H9 (cell line): ENCODE measurements at regions not wholly inside any gene's neighbourhood (a gene's known extent, or its start where the extent isn't known, plus 50 kb on each side); places are given as distances from the start of the nearest gene placed in this dataset.

Source experiments
- DNase-seq: peaks from one replicate; pipeline ENCODE4 v3.0.0-alpha.2; 2017
- H2AFZ ChIP-seq: one replicate; pipeline ENCODE4 v1.6.1; 2013; ENCODE audit warnings: mild to moderate bottlenecking, low read length, control low read depth, moderate library complexity
- H2AK5ac ChIP-seq: 2 replicates; pipeline ENCODE4 v1.6.1; 2013; ENCODE audit warnings: low read length, control low read depth, mixed read lengths; ENCODE audit not compliant: insufficient read length
- H2BK120ac ChIP-seq: one replicate; pipeline ENCODE4 v1.6.1; 2013; ENCODE audit warnings: low read depth, mild to moderate bottlenecking, low read length, control low read depth, inconsistent platforms; ENCODE audit not compliant: poor library complexity, severe bottlenecking
- H2BK12ac ChIP-seq: 2 replicates; pipeline ENCODE4 v1.6.1; 2013; ENCODE audit warnings: low read length, control low read depth, mixed read lengths, low read depth; ENCODE audit not compliant: insufficient read length
- H2BK15ac ChIP-seq: 2 replicates; pipeline ENCODE4 v1.6.1; 2013; ENCODE audit warnings: low read depth, low read length, control low read depth
- H2BK20ac ChIP-seq: one replicate; pipeline ENCODE4 v1.6.1; 2013; ENCODE audit warnings: low read depth, mild to moderate bottlenecking, low read length, control low read depth, inconsistent platforms; ENCODE audit not compliant: poor library complexity, severe bottlenecking
- H2BK5ac ChIP-seq: 2 replicates; pipeline ENCODE4 v1.6.1; 2013; ENCODE audit warnings: low read length, control low read depth, mixed read lengths; ENCODE audit not compliant: insufficient read length
- H3K14ac ChIP-seq: 2 replicates; pipeline ENCODE4 v1.6.1; 2013; ENCODE audit warnings: low read length, control low read depth; ENCODE audit not compliant: insufficient read depth
- H3K18ac ChIP-seq: 2 replicates; pipeline ENCODE4 v1.6.1; 2013; ENCODE audit warnings: low read depth, mild to moderate bottlenecking, mixed read lengths, low read length, control low read depth; ENCODE audit not compliant: insufficient read length
- H3K23ac ChIP-seq: 2 replicates; pipeline ENCODE4 v1.6.1; 2013; ENCODE audit warnings: low read length, control low read depth, mixed read lengths, low read depth; ENCODE audit not compliant: insufficient read length
- H3K23me2 ChIP-seq: 2 replicates; pipeline ENCODE4 v1.6.1; 2013; ENCODE audit warnings: low read depth, mild to moderate bottlenecking, mixed read lengths, low read length, control low read depth; ENCODE audit not compliant: insufficient read length, poor library complexity, severe bottlenecking
- H3K27ac ChIP-seq: 2 replicates; pipeline ENCODE4 v1.5.1; 2013; ENCODE audit warnings: low read length, control low read depth, mixed read lengths, low read depth; ENCODE audit not compliant: insufficient read length
- H3K27me3 ChIP-seq: 2 replicates; pipeline ENCODE4 v1.6.1; 2013; ENCODE audit warnings: low read length, control low read depth, inconsistent platforms; ENCODE audit not compliant: insufficient read depth
- H3K4ac ChIP-seq: 2 replicates; pipeline ENCODE4 v1.6.1; 2013; ENCODE audit warnings: low read depth, mild to moderate bottlenecking, control low read depth, inconsistent platforms, low read length, moderate library complexity
- H3K4me1 ChIP-seq: 2 replicates; pipeline ENCODE4 v1.6.1; 2013; ENCODE audit warnings: low read length, control low read depth, inconsistent platforms; ENCODE audit not compliant: insufficient read depth
- H3K4me2 ChIP-seq: 2 replicates; pipeline ENCODE4 v1.6.1; 2013; ENCODE audit warnings: low read length, control low read depth, mixed read lengths; ENCODE audit not compliant: insufficient read length, insufficient read depth
- H3K56ac ChIP-seq: 2 replicates; pipeline ENCODE4 v1.6.1; 2013; ENCODE audit warnings: low read depth, mild to moderate bottlenecking, mixed read lengths, low read length, control low read depth; ENCODE audit not compliant: insufficient read length
- H3K79me1 ChIP-seq: 2 replicates; pipeline ENCODE4 v1.6.1; 2013; ENCODE audit warnings: low read depth, mild to moderate bottlenecking, moderate library complexity, low read length, control low read depth, inconsistent platforms; ENCODE audit not compliant: insufficient read depth, poor library complexity, severe bottlenecking
- H3K79me2 ChIP-seq: 2 replicates; pipeline ENCODE4 v1.6.1; 2013; ENCODE audit warnings: low read length, control low read depth, inconsistent platforms; ENCODE audit not compliant: insufficient read depth
- H3K9ac ChIP-seq: 2 replicates; pipeline ENCODE4 v1.6.1; 2013; ENCODE audit warnings: low read length, control low read depth, mixed read lengths; ENCODE audit not compliant: insufficient read length; ENCODE audit errors: extremely low read depth
- H3K9me3 ChIP-seq: one replicate; pipeline ENCODE4 v1.6.1; 2013; ENCODE audit warnings: low read depth, low read length, inconsistent platforms; ENCODE audit not compliant: control insufficient read depth
- H3T11ph ChIP-seq: one replicate; pipeline ENCODE4 v1.6.1; 2013; ENCODE audit warnings: mild to moderate bottlenecking, low read length, control low read depth, inconsistent platforms
- H4K20me1 ChIP-seq: one replicate; pipeline ENCODE4 v1.6.1; 2013; ENCODE audit not compliant: control insufficient read depth, insufficient read length, insufficient read depth
- H4K5ac ChIP-seq: 2 replicates; pipeline ENCODE4 v1.6.1; 2013; ENCODE audit warnings: low read depth, mild to moderate bottlenecking, mixed read lengths, low read length, control low read depth; ENCODE audit not compliant: insufficient read length
- H4K8ac ChIP-seq: replicated peaks from 2 replicates; pipeline ENCODE4 v1.6.1; 2013; ENCODE audit warnings: low read length, control low read depth, mixed read lengths, low read depth; ENCODE audit not compliant: insufficient read length
- H4K91ac ChIP-seq: 2 replicates; pipeline ENCODE4 v1.6.1; 2013; ENCODE audit warnings: low read depth, mild to moderate bottlenecking, moderate library complexity, mixed read lengths, low read length, control low read depth; ENCODE audit not compliant: insufficient read length
- H3K27ac Mint-ChIP-seq, 3 experiments: 2 replicates in 2 of 3; 3 replicates in 1 of 3; pipeline ENCODE4 v1.8.0; 2020 to 2021; ENCODE audit warnings: mixed read lengths in 3 of 3, mild to moderate bottlenecking in 1 of 3, moderate library complexity in 1 of 3
- H3K27me3 Mint-ChIP-seq: 2 replicates; pipeline ENCODE4 v1.8.0; 2021; ENCODE audit warnings: low read depth, mild to moderate bottlenecking, moderate library complexity, mixed read lengths
- H3K36me3 Mint-ChIP-seq, 3 experiments: 2 replicates in 2 of 3; 3 replicates in 1 of 3; pipeline ENCODE4 v1.8.0; 2020 to 2021; ENCODE audit warnings: low read depth in 3 of 3, mixed read lengths in 3 of 3; ENCODE audit not compliant: insufficient read depth in 1 of 3
- H3K4me1 Mint-ChIP-seq, 2 experiments: 2 replicates each; pipeline ENCODE4 v1.8.0; 2020; ENCODE audit warnings: mixed read lengths in 2 of 2
- H3K4me3 Mint-ChIP-seq, 2 experiments: 2 replicates in 1 of 2; 3 replicates in 1 of 2; pipeline ENCODE4 v1.8.0; 2020 to 2021; ENCODE audit warnings: mild to moderate bottlenecking in 2 of 2, mixed read lengths in 2 of 2, moderate library complexity in 1 of 2
- H3K9me3 Mint-ChIP-seq, 2 experiments: 2 replicates in 1 of 2; 3 replicates in 1 of 2; pipeline ENCODE4 v1.8.0; 2020; ENCODE audit warnings: mild to moderate bottlenecking in 2 of 2, mixed read lengths in 2 of 2, moderate library complexity in 1 of 2
- CTCF ChIP-seq: fragments of 200-600 bp; sonication (generic); conservative IDR thresholded peaks from 3 replicates; pipeline ENCODE4 v1.8.0; 2021; ENCODE audit warnings: antibody characterized with exemption, mild to moderate bottlenecking
- WGBS: extraction: QIAGEN DNeasy Blood & Tissue Kit; methylation state at CpG from one replicate; pipeline ENCODE4 v1.1.7; 2013; ENCODE audit warnings: missing lambda C conversion rate, low lambda C conversion rate, mixed read lengths; ENCODE audit not compliant: insufficient read length; ENCODE audit errors: extremely low coverage; 5-methylcytosine and 5-hydroxymethylcytosine counted together

GRCh38 chr5:103340132-103340531, 81.6 kb downstream of the MACIR start:
- Histone ChIP-seq H3K79me2 (no peaks in the 10 kb centered on the region), H3K9me3 (no peaks in the 10 kb centered on the region), H2BK120ac (no peak overlapping the region), H4K5ac (no peak overlapping the region), H3K27ac (no peak overlapping the region), H2AK5ac (no peak overlapping the region), H2BK12ac (no peak overlapping the region), H3K23ac (no peak overlapping the region), H4K20me1 (no peaks in the 10 kb centered on the region), H2AFZ (no peak overlapping the region), H4K8ac (no peak overlapping the region), H3K18ac (no peak overlapping the region), H2BK20ac (no peak overlapping the region), H3K4me2 (no peak overlapping the region), H2BK15ac (no peak overlapping the region), H3K4ac (no peak overlapping the region), H3T11ph (no peak overlapping the region), H3K4me1 (no peaks in the 10 kb centered on the region), H3K14ac (no peak overlapping the region), H4K91ac (no peak overlapping the region), H2BK5ac (no peak overlapping the region), H3K9ac (no peak overlapping the region), H3K56ac (no peak overlapping the region), H3K79me1 (no peaks in the 10 kb centered on the region), H3K23me2 (no peaks in the 10 kb centered on the region), H3K27me3 (no peaks in the 10 kb centered on the region)
- no peak for DNase-seq
- no peak for TF ChIP-seq CTCF
- WGBS, result no CpG with 5 or more reads among the region's 2 CpGs
- Mint-ChIP-seq H3K4me1 (no peaks in the 10 kb centered on the region), H3K27me3 (no peaks in the 10 kb centered on the region), H3K4me3 (no peak overlapping the region), H3K36me3 (no peaks in the 10 kb centered on the region), H3K9me3 (peaks cover 5% of the 10 kb centered on the region in 2 experiments; a peak in 2 of 5 replicates), H3K27ac (no peak overlapping the region)
